ENCODE measurements at regions not wholly inside any gene's neighbourhood (a gene's known extent, or its start where the extent isn't known, plus 50 kb on each side); places are given as distances from the start of the nearest gene placed in this dataset.

- DNase-seq (ENCODE audit: low read depth): no peak
These were observed 829.0 kb upstream of the SALL3 start for GRCh38 chr18:78150590-78150989.

DNA sequence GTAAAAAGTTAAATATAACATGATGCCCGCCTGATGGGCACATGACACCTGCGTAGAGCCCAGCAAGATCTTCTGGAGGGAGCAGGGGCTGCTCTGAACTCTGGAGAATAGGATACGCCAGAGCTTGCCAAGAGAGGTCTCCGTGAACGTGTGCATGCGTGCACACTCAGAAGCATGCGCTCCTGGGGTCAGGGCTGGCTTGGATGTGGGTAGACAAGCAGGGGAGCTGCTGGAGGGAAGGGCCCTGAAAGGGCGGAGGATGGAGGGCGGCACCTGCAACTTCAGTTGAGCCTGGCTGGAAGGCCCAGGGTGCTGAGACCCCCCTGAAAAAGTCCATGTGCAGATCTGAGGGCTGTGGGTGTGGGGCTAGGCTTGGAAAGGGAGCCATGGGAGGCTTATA lies 828.4 kb upstream of the SALL3 start:
- DNase-seq (ENCODE audit: low read depth): no peak

- DNase-seq (ENCODE audit: low read depth): no peak
These were observed 827.5 kb upstream of the SALL3 start for GRCh38 chr18:78151948-78152725.

DNA sequence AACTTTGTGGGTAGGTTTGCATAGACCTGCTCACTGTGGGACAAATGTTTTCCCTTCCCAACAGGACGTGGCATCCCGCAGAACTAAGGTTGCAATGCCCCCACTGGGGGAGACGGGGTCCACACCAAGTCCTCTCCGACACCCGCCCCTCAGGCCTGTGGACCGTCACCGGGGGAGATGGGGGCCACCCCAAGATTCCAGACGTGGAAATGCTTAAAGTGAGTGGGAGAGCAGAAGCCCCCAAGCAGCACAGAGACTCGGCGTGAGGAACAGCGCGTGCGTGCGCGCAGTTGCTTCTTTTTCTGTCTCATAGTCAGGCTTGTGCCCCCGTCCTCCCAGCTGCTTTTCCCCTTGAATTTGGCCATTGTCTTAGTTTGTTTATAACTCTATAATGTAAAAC lies 826.3 kb upstream of the SALL3 start:
- no peak for DNase-seq (ENCODE audit: low read depth)

DNA sequence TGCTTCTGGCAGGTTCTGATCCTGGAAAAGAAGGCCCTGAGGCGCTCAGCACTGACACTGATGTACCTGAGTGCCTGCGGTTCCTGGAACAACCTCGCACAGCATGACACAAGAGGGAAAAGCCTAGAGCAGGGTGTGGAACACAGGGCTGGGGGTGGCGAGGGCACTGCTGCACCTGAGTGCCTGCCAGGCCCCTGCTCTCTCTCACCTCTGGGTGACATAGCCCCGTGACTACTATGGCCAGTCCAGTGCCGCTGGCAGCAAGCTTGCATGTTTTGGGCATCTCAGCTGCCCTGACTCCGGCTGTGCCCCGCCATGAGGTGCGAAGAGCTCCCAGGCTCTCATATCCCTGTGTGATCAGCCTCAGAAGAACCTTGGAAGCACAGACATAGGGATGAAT lies 825.2 kb upstream of the SALL3 start:
- DNase-seq (ENCODE audit: low read depth): no peak

- no peak for DNase-seq (ENCODE audit: low read depth)
These were observed 824.8 kb upstream of the SALL3 start for GRCh38 chr18:78154853-78155252.

DNA sequence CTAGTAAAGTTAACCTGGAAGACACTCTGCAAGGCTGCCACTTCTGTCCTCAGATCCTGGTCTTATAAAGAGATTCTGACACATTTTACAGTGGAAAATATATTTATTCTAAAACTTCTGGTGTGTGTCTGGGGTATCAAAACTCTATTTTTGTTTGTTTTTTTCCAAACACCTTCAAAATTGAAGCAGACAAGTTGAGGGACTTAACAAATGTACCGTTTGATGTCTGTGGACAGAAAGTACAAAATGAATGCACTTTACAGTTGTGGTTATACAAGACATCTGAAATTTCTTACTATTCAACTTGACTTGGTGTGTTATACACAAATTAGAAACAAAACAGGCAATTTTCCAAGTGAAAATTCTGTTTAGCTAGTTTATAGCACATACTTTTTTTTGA lies 823.2 kb upstream of the SALL3 start:
- DNase-seq (ENCODE audit: low read depth): no peak

GRCh38 chr18:78158943-78159342 lies 820.7 kb upstream of the SALL3 start:
- DNase-seq (ENCODE audit: low read depth): no peak

- DNase-seq (ENCODE audit: low read depth): no peak
These were observed 820.2 kb upstream of the SALL3 start for GRCh38 chr18:78159397-78159796.

- DNase-seq (ENCODE audit: low read depth): no peak
These were observed 818.5 kb upstream of the SALL3 start for GRCh38 chr18:78160961-78161656.

GRCh38 chr18:78165525-78165924 lies 814.1 kb upstream of the SALL3 start:
- DNase-seq (ENCODE audit: low read depth): no peak

DNA sequence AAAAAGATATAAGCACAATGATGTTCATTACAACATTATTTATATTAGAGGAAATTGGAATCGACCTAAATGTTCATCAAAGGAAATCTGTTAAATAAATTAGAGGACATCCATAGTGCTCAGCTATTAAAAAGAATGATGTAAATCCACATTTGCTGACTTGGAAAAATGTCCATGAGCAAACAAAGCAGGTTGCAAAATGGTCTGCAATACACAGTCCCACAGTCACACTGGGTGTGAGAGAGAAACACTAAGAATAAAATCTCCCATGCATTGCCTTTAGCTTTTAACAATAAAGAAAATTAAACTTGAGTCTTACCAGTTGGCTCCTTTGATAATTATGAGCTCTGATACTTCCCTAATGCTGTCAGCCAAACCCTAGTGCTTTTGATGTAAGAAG lies 811.1 kb upstream of the SALL3 start:
- DNase-seq (ENCODE audit: low read depth): no peak

DNA sequence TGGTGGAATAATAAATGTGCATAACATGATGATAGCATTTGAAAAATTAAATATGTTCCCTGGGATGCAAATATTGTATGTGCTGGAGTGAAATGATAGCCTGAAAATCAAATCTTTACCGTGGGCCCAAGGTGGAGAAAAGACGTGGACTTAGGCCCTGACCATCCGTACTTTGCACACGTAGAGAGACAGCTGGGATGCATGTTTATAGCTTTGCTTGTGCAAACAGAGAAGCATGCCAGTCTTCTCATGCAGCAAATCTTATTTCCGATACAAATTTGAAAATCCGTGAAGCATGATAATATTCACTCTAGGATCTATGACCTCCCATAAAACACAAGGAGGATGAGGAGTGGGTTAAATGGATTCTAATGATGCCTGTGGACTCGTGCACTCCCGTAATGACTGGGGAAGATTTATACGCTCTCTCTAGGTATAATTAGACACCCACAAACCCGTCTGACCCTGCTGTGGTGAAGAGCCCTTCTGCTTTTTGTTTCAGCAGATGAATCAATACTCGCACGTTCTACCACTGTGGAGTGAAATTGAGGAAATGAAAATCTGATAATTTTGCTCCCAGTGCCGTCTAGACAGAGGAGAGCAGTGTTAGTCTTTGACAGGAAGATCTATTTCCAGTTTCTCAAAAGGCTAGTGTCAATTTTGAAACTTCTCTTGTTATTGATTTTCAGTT lies 810.3 kb upstream of the SALL3 start:
- no peak for DNase-seq (ENCODE audit: low read depth)

- no peak for DNase-seq (ENCODE audit: low read depth)
These were observed 807.7 kb upstream of the SALL3 start for GRCh38 chr18:78171954-78172353.

DNA sequence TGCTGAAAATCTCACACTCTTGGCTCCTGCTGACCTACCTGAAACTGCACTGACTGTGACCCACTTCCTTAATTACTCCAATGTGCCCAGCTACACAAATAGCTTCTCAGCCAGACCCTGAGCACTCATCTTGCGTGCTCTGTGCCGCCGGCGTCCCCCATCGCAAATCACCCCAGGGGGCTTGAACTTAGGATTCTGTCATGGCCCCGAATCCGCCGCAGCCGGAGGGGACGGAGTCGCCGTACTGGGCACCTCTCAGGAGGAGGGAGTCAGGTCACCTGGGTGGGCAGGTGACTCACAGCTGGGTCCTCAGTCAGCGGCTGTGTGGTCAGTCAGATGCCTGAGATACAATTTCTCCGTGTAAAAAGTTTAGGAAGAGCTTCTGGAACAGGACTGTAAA lies 804.9 kb upstream of the SALL3 start:
- DNase-seq (ENCODE audit: low read depth): no peak

DNA sequence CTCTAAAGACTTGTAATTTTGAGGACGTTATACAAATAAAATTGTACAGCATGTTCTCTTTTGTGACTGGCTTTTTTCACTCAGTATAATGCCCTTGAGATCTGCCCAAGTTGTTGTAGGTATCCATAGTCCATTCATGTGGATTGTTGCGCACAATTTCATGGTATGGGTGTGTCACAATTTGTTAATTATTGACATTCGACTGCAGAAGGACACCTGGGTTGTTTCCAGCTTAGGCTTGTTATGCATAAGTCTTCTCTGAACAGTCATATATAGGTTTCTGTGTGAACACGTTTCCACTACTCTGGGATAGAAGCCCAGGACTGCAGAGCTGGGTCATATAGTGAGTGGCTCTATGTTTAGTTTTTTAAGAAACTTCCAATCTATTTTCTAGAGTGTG lies 800.8 kb upstream of the SALL3 start:
- no peak for DNase-seq (ENCODE audit: low read depth)

GRCh38 chr18:78180741-78181140 lies 798.9 kb upstream of the SALL3 start:
- DNase-seq (ENCODE audit: low read depth): no peak

DNA sequence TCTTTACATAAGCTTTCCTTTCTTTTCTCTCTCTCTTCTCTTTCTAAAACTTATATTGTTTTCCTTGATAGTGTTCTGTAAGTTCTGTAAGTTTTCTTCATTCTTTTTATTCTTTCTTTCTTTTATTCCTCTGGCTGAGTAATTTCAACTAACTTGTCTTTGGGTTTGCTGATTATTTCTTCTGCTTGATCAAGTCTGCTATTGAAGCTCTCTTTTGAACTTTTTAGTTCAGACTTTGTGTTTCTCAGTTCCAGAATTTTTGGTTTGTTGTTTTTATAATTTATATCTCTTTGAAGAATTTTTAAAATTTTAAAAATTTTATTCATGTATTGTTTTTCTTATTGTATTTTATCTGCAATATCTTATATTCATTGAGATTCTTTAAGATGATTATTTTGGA lies 795.8 kb upstream of the SALL3 start:
- DNase-seq (ENCODE audit: low read depth): no peak

DNA sequence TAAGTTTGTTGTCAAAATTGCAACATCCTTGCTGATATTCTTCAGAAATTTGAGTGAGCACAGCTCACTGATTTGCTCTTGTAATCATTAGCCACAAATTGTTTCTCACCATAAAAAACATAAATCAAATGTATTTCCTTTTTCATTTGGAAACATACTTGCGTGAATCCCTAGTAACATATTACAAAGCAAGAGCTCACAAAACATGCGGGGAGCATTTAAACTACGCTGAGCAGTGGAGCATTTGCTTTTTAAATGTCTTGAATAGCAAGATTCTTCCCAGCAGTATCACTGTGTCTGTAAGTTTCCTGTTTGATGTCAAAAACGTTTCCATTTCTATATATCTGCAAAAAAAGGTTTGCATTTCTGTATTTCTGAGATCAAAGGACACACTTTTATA lies 788.3 kb upstream of the SALL3 start:
- no peak for DNase-seq (ENCODE audit: low read depth)

DNA sequence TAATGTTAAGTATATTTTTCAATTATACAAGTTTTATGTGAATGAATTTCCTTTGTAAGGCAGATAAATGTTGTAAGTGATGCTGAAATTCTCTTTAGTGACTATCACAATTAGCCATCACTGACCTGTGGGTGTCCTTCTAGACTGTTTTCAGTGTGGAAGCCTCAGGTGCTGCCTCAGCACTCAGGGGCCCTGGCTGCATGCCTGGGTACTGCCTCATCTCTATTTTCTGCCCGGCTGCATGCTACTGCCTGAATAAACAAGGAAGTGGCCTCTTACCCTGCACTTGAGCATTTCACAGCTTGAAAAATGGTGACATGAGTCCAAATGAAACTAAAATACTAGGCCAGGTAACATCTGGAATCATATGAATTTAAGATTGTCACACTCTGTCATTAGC lies 787.6 kb upstream of the SALL3 start:
- DNase-seq (ENCODE audit: low read depth): no peak

GRCh38 chr18:78196280-78196679 lies 783.3 kb upstream of the SALL3 start:
- no peak for DNase-seq (ENCODE audit: low read depth)

GRCh38 chr18:78199002-78199401 lies 780.6 kb upstream of the SALL3 start:
- DNase-seq (ENCODE audit: low read depth): no peak

DNA sequence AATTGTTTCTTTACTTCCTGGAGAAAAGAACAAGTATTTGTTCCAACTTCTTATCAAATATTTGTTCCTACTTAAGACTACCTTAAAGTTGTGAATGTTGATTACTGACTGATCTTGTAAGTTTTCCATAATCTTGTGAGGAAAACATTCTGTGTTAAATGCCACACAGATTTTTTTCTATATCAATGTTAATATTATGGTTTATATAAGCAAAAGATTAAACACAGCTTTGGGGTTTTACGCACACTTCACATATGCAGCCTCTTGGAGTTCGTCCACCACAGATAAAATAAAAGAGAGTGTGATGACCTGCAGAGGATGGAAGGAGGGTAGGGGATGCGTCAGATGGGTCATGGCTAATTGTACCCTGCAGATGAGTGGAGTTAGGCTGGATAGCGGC lies 780.0 kb upstream of the SALL3 start:
- DNase-seq (ENCODE audit: low read depth): no peak

All from renal cortical epithelial cell (primary cell).